K562 (cell line): ENCODE measurements at regions not wholly inside any gene's neighbourhood (a gene's known extent, or its start where the extent isn't known, plus 50 kb on each side); places are given as distances from the start of the nearest gene placed in this dataset.

Source experiments
- ATAC-seq: fragments of 200-7000 bp; cut with Tn5 transposase; 3 replicates; pipeline ENCODE4 v1.9.1; 2020; ENCODE audit warnings: moderate library complexity
- BruUV-seq: library from RNA; stranded (reverse); fragments of 400-500 nt; replicated peaks from 2 replicates; lab custom pipeline; 2021; lab: Mats Ljungman, UMichigan
- CTCF ChIA-PET: fragments of 300-600 bp; formaldehyde crosslinking; extraction: SDS; loops from one replicate; lab custom pipeline; 2021; ENCODE audit warnings: low intra/inter-chr PET ratio; lab: Yijun Ruan, JAX
- POLR2A ChIA-PET: fragments of 300-600, 350-650 bp; sonication (Branson Sonifier 250); formaldehyde crosslinking; extraction: SDS; loops from one replicate; lab custom pipeline; 2021; ENCODE audit warnings: antibody characterized with exemption, inconsistent platforms; lab: Yijun Ruan, JAX
- DNase-seq, 4 experiments: peaks; one replicate each; pipeline versions ENCODE4 v3.0.0 to v3.0.0-alpha.2; 2011 to 2018; ENCODE audit warnings: low spot score in 3 of 4, mixed read lengths in 3 of 4; ENCODE audit errors: extremely low read depth in 1 of 4
- FAIRE-seq: peaks from 2 replicates; lab custom pipeline; 2011; peaks lifted over from hg19 to GRCh38; lab: Jason Lieb, UNC
- H2AFZ ChIP-seq: 2 replicates; pipeline ENCODE4 v1.6.0; 2011; ENCODE audit warnings: low read depth, low read length, control low read depth, inconsistent platforms
- H3K27ac ChIP-seq: fragments of 200-600 bp; 3 replicates; pipeline ENCODE4 v1.8.0; 2011; ENCODE audit warnings: low read depth, mild to moderate bottlenecking, control low read depth, inconsistent platforms, low read length, moderate library complexity, mixed read lengths; ENCODE audit errors: extremely low read depth
- H3K27me3 ChIP-seq, 2 experiments: fragments of 300-600 bp in 1 of 2; 2 replicates in 1 of 2; 3 replicates in 1 of 2; pipeline versions ENCODE4 v1.6.0 to v1.8.0; 2011; ENCODE audit warnings: inconsistent platforms in 2 of 2, low read length in 2 of 2, mild to moderate bottlenecking in 1 of 2, mixed read lengths in 1 of 2, moderate library complexity in 1 of 2; ENCODE audit not compliant: control insufficient read depth in 2 of 2, insufficient read depth in 2 of 2
- H3K36me3 ChIP-seq: fragments of 300-600 bp; 3 replicates; pipeline ENCODE4 v1.8.0; 2011; ENCODE audit warnings: mild to moderate bottlenecking, low read length, inconsistent platforms; ENCODE audit not compliant: control insufficient read depth, insufficient read depth
- H3K4me1 ChIP-seq, 2 experiments: fragments of 200-600 bp in 1 of 2; replicated peaks in 1 of 2; 2 replicates in 1 of 2; 3 replicates in 1 of 2; pipeline versions ENCODE4 v1.5.1 to v1.8.0; 2011; ENCODE audit warnings: inconsistent platforms in 2 of 2, low read length in 2 of 2, mild to moderate bottlenecking in 1 of 2, mixed read lengths in 1 of 2, moderate library complexity in 1 of 2; ENCODE audit not compliant: control insufficient read depth in 2 of 2, insufficient read depth in 2 of 2
- H3K4me2 ChIP-seq: 2 replicates; pipeline ENCODE4 v1.6.1; 2011; ENCODE audit warnings: low read length, control low read depth, inconsistent platforms, mixed read lengths; ENCODE audit not compliant: insufficient read depth
- H3K4me3 ChIP-seq: fragments of 200-600 bp; sonication (generic), shearing (Covaris generic); 2 replicates; pipeline ENCODE4 v1.5.1; 2016; ENCODE audit warnings: control low read depth, inconsistent platforms
- H3K79me2 ChIP-seq: fragments of 200-600 bp; 3 replicates; pipeline ENCODE4 v1.8.0; 2011; ENCODE audit warnings: low read length, inconsistent platforms; ENCODE audit not compliant: control insufficient read depth, insufficient read depth
- H3K9ac ChIP-seq, 2 experiments: 2 replicates each; pipeline versions ENCODE4 v1.6.0 to v1.6.1; 2011; ENCODE audit warnings: low read depth in 2 of 2, low read length in 2 of 2, control low read depth in 1 of 2, inconsistent platforms in 1 of 2, mild to moderate bottlenecking in 1 of 2, mixed read lengths in 1 of 2; ENCODE audit not compliant: insufficient read depth in 1 of 2
- H3K9me1 ChIP-seq: one replicate; pipeline ENCODE4 v1.6.0; 2011; ENCODE audit warnings: inconsistent platforms, mild to moderate bottlenecking, low read length, moderate library complexity; ENCODE audit not compliant: control insufficient read depth, insufficient read depth
- H3K9me3 ChIP-seq: replicated peaks from 2 replicates; pipeline ENCODE4 v1.5.1; 2011; ENCODE audit warnings: low read depth, low read length, inconsistent platforms; ENCODE audit not compliant: control insufficient read depth, insufficient read depth
- H4K20me1 ChIP-seq: replicated peaks from 2 replicates; pipeline ENCODE4 v1.6.1; 2011; ENCODE audit warnings: low read length, inconsistent platforms, mixed read lengths; ENCODE audit not compliant: control insufficient read depth, insufficient read depth
- CBX3 ChIP-seq, 2 experiments: IDR thresholded peaks; 1 replicate in 1 of 2; 2 replicates in 1 of 2; pipeline ENCODE4 v1.6.1; 2012; ENCODE audit warnings: inconsistent platforms in 2 of 2, low read length in 2 of 2, borderline replicate concordance in 1 of 2, control low read depth in 1 of 2
- ETV5 ChIP-seq: sonication (generic); formaldehyde crosslinking; IDR thresholded peaks from 2 replicates; pipeline ENCODE4 v1.4.0; 2020; ENCODE audit warnings: low read depth, mild to moderate bottlenecking, missing genetic modification reagents
- POLR2AphosphoS5 ChIP-seq: IDR thresholded peaks from 2 replicates; pipeline ENCODE4 v1.6.1; 2011; ENCODE audit warnings: mild to moderate bottlenecking, low read depth, low read length, moderate library complexity; ENCODE audit not compliant: control insufficient read depth, insufficient read depth
- THRAP3 ChIP-seq: fragments of 450-650 bp; IDR thresholded peaks from 2 replicates; pipeline ENCODE4 v1.6.1; 2016; ENCODE audit warnings: mild to moderate bottlenecking, inconsistent platforms, borderline replicate concordance
- ZKSCAN3 ChIP-seq: fragments of 250-450 bp; sonication (Bioruptor Pico); IDR thresholded peaks from 2 replicates; pipeline ENCODE4 v1.4.0; 2020
- ZNF354B ChIP-seq: fragments of 250-450 bp; sonication (Bioruptor Pico); IDR thresholded peaks from 2 replicates; pipeline ENCODE4 v1.4.0; 2020
- WGBS: fragments of 100-300 bp; shearing (Covaris generic); methylation state at CpG from one replicate; pipeline ENCODE4 v1.1.6; 2016; ENCODE audit warnings: low coverage, mixed read lengths; ENCODE audit not compliant: insufficient coverage; ENCODE audit errors: missing lambda C conversion rate; 5-methylcytosine and 5-hydroxymethylcytosine counted together
- in situ Hi-C: fragments of 300-500 bp; cut with MboI; formaldehyde crosslinking; loops from 4 replicates; pipeline ENCODE4 v1.15.0; 2018; ENCODE audit warnings: inconsistent platforms, mixed read lengths
- intact Hi-C: fragments of 100-400 bp; cut with micrococcal nuclease; formaldehyde crosslinking; loops from 2 replicates; pipeline ENCODE4 v1.14.2; 2022
- TF ChIP-seq, protein P1 (sequence below): fragments of 150-350 bp; IDR thresholded peaks from 2 replicates; pipeline ENCODE4 v1.6.1; 2014; ENCODE audit warnings: low read depth, mild to moderate bottlenecking, low read length, borderline replicate concordance
- TF ChIP-seq, protein P2 (sequence below): sonication (generic); formaldehyde crosslinking; IDR thresholded peaks from 2 replicates; pipeline ENCODE4 v1.8.0; 2023; ENCODE audit warnings: missing genetic modification reagents, mild to moderate bottlenecking, borderline replicate concordance

DNA sequence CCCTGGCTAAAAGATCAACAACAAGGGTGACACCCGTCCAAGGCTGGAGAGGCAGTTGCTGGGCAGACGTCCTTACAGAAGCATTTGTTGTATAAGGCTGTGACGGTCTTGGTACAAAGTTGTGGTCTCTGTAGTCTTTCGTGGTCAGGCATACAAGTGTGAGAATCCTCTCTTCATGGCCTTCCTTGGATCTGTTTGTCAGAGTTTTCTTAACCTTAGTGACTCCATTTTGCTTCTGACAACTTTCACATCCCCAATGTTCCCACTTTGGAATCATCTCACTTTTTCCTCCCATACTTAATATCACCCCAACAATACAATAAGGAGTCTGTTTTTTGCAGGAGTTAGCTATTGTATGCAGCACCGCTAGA, 72.7 kb upstream of the ZCCHC2 start (continued):
- TF ChIP-seq, protein P1, sequence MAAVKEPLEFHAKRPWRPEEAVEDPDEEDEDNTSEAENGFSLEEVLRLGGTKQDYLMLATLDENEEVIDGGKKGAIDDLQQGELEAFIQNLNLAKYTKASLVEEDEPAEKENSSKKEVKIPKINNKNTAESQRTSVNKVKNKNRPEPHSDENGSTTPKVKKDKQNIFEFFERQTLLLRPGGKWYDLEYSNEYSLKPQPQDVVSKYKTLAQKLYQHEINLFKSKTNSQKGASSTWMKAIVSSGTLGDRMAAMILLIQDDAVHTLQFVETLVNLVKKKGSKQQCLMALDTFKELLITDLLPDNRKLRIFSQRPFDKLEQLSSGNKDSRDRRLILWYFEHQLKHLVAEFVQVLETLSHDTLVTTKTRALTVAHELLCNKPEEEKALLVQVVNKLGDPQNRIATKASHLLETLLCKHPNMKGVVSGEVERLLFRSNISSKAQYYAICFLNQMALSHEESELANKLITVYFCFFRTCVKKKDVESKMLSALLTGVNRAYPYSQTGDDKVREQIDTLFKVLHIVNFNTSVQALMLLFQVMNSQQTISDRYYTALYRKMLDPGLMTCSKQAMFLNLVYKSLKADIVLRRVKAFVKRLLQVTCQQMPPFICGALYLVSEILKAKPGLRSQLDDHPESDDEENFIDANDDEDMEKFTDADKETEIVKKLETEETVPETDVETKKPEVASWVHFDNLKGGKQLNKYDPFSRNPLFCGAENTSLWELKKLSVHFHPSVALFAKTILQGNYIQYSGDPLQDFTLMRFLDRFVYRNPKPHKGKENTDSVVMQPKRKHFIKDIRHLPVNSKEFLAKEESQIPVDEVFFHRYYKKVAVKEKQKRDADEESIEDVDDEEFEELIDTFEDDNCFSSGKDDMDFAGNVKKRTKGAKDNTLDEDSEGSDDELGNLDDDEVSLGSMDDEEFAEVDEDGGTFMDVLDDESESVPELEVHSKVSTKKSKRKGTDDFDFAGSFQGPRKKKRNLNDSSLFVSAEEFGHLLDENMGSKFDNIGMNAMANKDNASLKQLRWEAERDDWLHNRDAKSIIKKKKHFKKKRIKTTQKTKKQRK: no peak

DNA sequence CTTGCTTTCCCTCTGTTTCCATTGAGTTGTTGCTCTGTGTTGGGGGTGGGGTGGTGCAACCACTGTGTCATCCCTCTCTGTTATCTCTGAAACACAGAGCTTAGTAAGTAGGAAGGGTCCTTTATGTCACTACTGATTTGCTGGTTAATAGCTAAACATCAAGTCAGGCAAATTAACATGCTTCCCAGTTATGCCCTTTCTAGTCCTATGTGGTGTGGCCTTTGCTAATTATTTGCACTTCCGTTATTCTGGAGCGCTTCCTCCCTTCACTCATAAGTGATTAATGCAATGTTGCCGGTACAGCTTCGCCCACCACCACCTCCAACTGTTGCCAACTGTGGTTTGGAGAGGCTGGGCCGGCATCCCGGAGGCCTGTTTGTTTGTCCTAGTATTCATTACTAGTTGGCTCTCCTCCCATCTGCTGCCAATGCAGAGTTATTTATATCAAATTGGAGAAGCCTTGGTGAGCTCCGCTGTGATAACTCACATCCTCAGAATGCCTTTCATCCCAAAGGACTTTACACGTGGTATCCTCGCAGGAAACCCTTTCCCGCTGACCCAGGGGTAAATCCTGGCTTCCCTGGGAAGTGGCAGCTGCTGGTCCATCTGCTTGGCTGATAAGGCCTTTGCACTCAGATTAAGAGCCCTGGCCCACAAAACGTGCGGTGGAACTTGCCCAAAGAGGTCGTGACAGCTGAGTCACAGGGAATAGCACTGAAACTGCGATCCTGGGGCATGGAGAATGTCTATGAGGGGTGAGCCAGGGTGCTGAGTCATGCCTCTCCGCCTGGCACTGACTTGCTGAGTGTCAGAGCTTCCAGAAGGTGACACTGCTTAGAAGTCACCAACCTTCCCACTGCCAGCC, 72.0 kb upstream of the ZCCHC2 start:
- no peaks in the 10 kb centered on the region for H4K20me1 ChIP-seq
- ChIA-PET POLR2A (interaction anchor here (0.5 to 1.3 kb wide), 6 partner anchors 9 to 48 kb away, joined by 3 to 4 read pairs (median 4); no protein-coding TSS in a partner anchor), CTCF (no interaction called here)
- H3K9me3 ChIP-seq: peaks cover 2% of the 10 kb centered on the region; the same call in 1 of the 2 replicates
- WGBS: 1% methylated on average over 15 of the region's 15 CpGs
- peak overlapping the region; percentile 53 to 73; a peak in 3 of 4 replicates for H3K9ac ChIP-seq
- H3K9me1 ChIP-seq: no peaks in the 10 kb centered on the region
- peak overlapping the region; percentile 71 for H3K4me2 ChIP-seq
- FAIRE-seq (peak; percentile 98), ATAC-seq (peak; percentile 88), DNase-seq (peak; percentile 62 to 84 (median 72))
- H3K79me2 ChIP-seq: no peaks in the 10 kb centered on the region
- in situ Hi-C loops (no loop called here), intact Hi-C loops (loop anchor here (5.0 kb wide), 1 partner anchor 77 kb away; no protein-coding TSS in a partner anchor)
- peak overlapping the region; percentile 68 for H3K27ac ChIP-seq
- no peaks in the 10 kb centered on the region for H3K36me3 ChIP-seq
- H2AFZ ChIP-seq: peak overlapping the region; percentile 69
- BruUV-seq: no TSS peak
- peaks cover 7 to 25% of the 10 kb centered on the region in 2 experiments; a peak in 4 of 5 replicates for H3K4me1 ChIP-seq
- no peaks in the 10 kb centered on the region for H3K27me3 ChIP-seq
- H3K4me3 ChIP-seq: no peak overlapping the region
- TF ChIP-seq ZKSCAN3 (CRISPR knock-in tag) (no peak), ETV5 (CRISPR knock-in tag) (no peak), THRAP3 (no peak), POLR2AphosphoS5 (peak; percentile 67), ZNF354B (CRISPR knock-in tag) (no peak), CBX3 (IDR thresholded peaks at IDR 0.05; ENCODE audit: borderline replicate concordance in 1 of 2, low read length in 2 of 2) (peak in 1 of 2 experiments; percentile 42; a peak in 2 of 3 replicates)
- TF ChIP-seq, protein P2, sequence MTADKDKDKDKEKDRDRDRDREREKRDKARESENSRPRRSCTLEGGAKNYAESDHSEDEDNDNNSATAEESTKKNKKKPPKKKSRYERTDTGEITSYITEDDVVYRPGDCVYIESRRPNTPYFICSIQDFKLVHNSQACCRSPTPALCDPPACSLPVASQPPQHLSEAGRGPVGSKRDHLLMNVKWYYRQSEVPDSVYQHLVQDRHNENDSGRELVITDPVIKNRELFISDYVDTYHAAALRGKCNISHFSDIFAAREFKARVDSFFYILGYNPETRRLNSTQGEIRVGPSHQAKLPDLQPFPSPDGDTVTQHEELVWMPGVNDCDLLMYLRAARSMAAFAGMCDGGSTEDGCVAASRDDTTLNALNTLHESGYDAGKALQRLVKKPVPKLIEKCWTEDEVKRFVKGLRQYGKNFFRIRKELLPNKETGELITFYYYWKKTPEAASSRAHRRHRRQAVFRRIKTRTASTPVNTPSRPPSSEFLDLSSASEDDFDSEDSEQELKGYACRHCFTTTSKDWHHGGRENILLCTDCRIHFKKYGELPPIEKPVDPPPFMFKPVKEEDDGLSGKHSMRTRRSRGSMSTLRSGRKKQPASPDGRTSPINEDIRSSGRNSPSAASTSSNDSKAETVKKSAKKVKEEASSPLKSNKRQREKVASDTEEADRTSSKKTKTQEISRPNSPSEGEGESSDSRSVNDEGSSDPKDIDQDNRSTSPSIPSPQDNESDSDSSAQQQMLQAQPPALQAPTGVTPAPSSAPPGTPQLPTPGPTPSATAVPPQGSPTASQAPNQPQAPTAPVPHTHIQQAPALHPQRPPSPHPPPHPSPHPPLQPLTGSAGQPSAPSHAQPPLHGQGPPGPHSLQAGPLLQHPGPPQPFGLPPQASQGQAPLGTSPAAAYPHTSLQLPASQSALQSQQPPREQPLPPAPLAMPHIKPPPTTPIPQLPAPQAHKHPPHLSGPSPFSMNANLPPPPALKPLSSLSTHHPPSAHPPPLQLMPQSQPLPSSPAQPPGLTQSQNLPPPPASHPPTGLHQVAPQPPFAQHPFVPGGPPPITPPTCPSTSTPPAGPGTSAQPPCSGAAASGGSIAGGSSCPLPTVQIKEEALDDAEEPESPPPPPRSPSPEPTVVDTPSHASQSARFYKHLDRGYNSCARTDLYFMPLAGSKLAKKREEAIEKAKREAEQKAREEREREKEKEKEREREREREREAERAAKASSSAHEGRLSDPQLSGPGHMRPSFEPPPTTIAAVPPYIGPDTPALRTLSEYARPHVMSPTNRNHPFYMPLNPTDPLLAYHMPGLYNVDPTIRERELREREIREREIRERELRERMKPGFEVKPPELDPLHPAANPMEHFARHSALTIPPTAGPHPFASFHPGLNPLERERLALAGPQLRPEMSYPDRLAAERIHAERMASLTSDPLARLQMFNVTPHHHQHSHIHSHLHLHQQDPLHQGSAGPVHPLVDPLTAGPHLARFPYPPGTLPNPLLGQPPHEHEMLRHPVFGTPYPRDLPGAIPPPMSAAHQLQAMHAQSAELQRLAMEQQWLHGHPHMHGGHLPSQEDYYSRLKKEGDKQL (CRISPR knock-in tag): no peak
